ENCODE measurements at regions not wholly inside any gene's neighbourhood (a gene's known extent, or its start where the extent isn't known, plus 50 kb on each side); places are given as distances from the start of the nearest gene placed in this dataset.

DNA sequence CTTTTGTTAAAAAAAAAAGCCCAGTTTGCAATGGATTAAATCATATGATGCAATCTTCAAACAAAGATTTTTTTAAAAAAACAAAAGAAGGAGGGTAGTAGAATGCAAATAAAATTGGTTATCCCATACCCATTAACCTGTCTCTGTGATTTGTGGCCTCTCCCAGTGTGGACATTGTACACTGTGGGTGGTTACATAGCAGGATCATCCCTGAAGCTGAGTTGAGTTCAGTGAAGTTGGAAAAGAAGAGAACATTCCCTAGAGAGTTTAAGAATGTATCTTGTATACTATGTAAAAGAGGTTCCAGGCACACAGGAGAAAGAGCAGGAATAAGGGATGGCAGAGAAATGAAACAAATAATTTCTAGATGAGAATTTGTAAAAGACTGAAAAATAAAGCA is 142.4 kb upstream of the SLC16A7 start:
- CTCF ChIA-PET, result no interaction called here

More for the DNA sequence above, 142.4 kb upstream of the SLC16A7 start:
- Histone ChIP-seq H3K9me3 (replicated peaks; ENCODE audit: control insufficient read depth, insufficient read depth, low read length) (no peaks in the 10 kb centered on the region), H3K4me3 (no peak overlapping the region), H3K27ac (ENCODE audit: control insufficient read depth, insufficient read depth) (no peak overlapping the region), H3K79me2 (ENCODE audit: control insufficient read depth, insufficient read depth, low read length) (no peaks in the 10 kb centered on the region), H3K4me2 (ENCODE audit: control insufficient read depth, insufficient read depth) (no peak overlapping the region), H3K4me1 (ENCODE audit: control insufficient read depth, insufficient read depth, low read length) (no peaks in the 10 kb centered on the region), H3K36me3 (ENCODE audit: control insufficient read depth in 2 of 2, insufficient read depth in 2 of 2, low read length in 1 of 2) (no peaks in the 10 kb centered on the region), H3K9ac (ENCODE audit: control insufficient read depth, insufficient read depth, low read length) (no peak overlapping the region), H4K20me1 (ENCODE audit: control insufficient read depth, insufficient read depth) (no peaks in the 10 kb centered on the region), H3K27me3 (replicated peaks in 1 of 2; ENCODE audit: control insufficient read depth in 2 of 2, insufficient read depth in 2 of 2, low read length in 1 of 2) (no peaks in the 10 kb centered on the region), H2AFZ (ENCODE audit: control insufficient read depth, low read depth, low read length) (no peak overlapping the region)
- ChIA-PET SMC1A (ENCODE audit: uncharacterized antibody, unreplicated experiment) (interaction anchor here (1.3 kb wide), 1 partner anchor 23 kb away, joined by 3 read pairs; no protein-coding TSS in a partner anchor), RAD21 (ENCODE audit: unreplicated experiment) (no interaction called here), POLR2A (no interaction called here)
- intact Hi-C loops (cut with micrococcal nuclease; ENCODE audit: unreplicated experiment), result no loop called here
- ATAC-seq (no peak), DNase-seq (ENCODE audit: low read depth, low spot score) (no peak), FAIRE-seq (no peak)
- TF ChIP-seq, protein P1, sequence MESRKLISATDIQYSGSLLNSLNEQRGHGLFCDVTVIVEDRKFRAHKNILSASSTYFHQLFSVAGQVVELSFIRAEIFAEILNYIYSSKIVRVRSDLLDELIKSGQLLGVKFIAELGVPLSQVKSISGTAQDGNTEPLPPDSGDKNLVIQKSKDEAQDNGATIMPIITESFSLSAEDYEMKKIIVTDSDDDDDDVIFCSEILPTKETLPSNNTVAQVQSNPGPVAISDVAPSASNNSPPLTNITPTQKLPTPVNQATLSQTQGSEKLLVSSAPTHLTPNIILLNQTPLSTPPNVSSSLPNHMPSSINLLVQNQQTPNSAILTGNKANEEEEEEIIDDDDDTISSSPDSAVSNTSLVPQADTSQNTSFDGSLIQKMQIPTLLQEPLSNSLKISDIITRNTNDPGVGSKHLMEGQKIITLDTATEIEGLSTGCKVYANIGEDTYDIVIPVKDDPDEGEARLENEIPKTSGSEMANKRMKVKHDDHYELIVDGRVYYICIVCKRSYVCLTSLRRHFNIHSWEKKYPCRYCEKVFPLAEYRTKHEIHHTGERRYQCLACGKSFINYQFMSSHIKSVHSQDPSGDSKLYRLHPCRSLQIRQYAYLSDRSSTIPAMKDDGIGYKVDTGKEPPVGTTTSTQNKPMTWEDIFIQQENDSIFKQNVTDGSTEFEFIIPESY (IDR thresholded peaks at IDR 0.05), result no peak
- no peak for TF ChIP-seq SUPT20H (IDR thresholded peaks at IDR 0.05; ENCODE audit: borderline replicate concordance, control insufficient read depth, low read depth, low read length)
- TF ChIP-seq TCF3 (IDR thresholded peaks at IDR 0.05; ENCODE audit: borderline replicate concordance, insufficient read depth, low read depth, low read length), result no peak
- no peak for TF ChIP-seq ZNF217 (IDR thresholded peaks at IDR 0.05)
- no peak for TF ChIP-seq YBX1 (IDR thresholded peaks at IDR 0.05)
- no peak for TF ChIP-seq EED (IDR thresholded peaks at IDR 0.05; ENCODE audit: low read depth)
- TF ChIP-seq HDAC2 (IDR thresholded peaks at IDR 0.05), result no peak
- no peak for TF ChIP-seq CHD1 (IDR thresholded peaks at IDR 0.05; ENCODE audit: low read depth, low read length)
- TF ChIP-seq EZH2 (IDR thresholded peaks at IDR 0.05; ENCODE audit: borderline replicate concordance, control insufficient read depth, low read depth, low read length), result no peak
- TF ChIP-seq KAT2A (conservative IDR thresholded peaks at IDR 0.05; ENCODE audit: control insufficient read depth, low read depth, low read length), result no peak
- no peak for TF ChIP-seq GATAD2B (conservative IDR thresholded peaks at IDR 0.05; ENCODE audit: low read depth)
- TF ChIP-seq BHLHE40 (IDR thresholded peaks at IDR 0.05; ENCODE audit: borderline replicate concordance in 1 of 2, low read depth in 2 of 2, low read length in 1 of 2), result no peak
- no peak for TF ChIP-seq SMC3 (IDR thresholded peaks at IDR 0.05; ENCODE audit: borderline replicate concordance, low read length)
- no peak for TF ChIP-seq RBBP5 (conservative IDR thresholded peaks at IDR 0.05)
- TF ChIP-seq TBL1XR1 (IDR thresholded peaks at IDR 0.05; ENCODE audit: low read depth, low read length), result no peak
- TF ChIP-seq EGR1 (IDR thresholded peaks at IDR 0.05; ENCODE audit: borderline replicate concordance in 1 of 2, low read depth in 2 of 2, low read length in 2 of 2), result no peak
- no peak for TF ChIP-seq JUNB (IDR thresholded peaks at IDR 0.05)
- no peak for TF ChIP-seq SREBF2 (IDR thresholded peaks at IDR 0.05; ENCODE audit: low read length)
- in situ Hi-C loops (cut with MboI), result no loop called here
- no TSS peak for BruUV-seq (replicated peaks)

Data from GM12878 (cell line).